Spleen (tissue), 7 donors: ENCODE measurements at regions not wholly inside any gene's neighbourhood (a gene's known extent, or its start where the extent isn't known, plus 50 kb on each side); places are given as distances from the start of the nearest gene placed in this dataset.

Experiments
- CTCF ChIP-seq, 11 experiments: fragments of 200-600 bp in 7 of 11; fragments of 450-650 bp in 4 of 11; sonication (generic) in 4 of 11; IDR thresholded peaks in 8 of 11; conservative IDR thresholded peaks in 3 of 11; 1 replicate in 7 of 11; 2 replicates in 4 of 11; pipeline versions ENCODE4 v1.4.0 to v1.8.0; 2016 to 2021; ENCODE audit warnings: antibody characterized with exemption in 11 of 11, inconsistent platforms in 4 of 11, mild to moderate bottlenecking in 1 of 11
- POLR2A ChIP-seq, 3 donors: fragments of 450-650 bp; IDR thresholded peaks; one replicate each; pipeline ENCODE4 v1.5.1; 2017; ENCODE audit warnings: antibody characterized with exemption in 3 of 3, mild to moderate bottlenecking in 1 of 3
- donor health status: DM: no; HTN: no; CAD: no; lungs with moderate emphysema.
- donor health status: DM: no; HTN: no; CAD: no.
- donor health status: DM: no; HTN: no; CAD: no.

GRCh38 chr1:118300808-118301207 lies 115.8 kb upstream of the SPAG17 start:
- TF ChIP-seq CTCF (IDR thresholded peaks at IDR 0.05 in 8 of 11, conservative IDR thresholded peaks at IDR 0.05 in 3 of 11) (no peak), POLR2A (IDR thresholded peaks at IDR 0.05) (no peak)
